ENCODE measurements at regions not wholly inside any gene's neighbourhood (a gene's known extent, or its start where the extent isn't known, plus 50 kb on each side); places are given as distances from the start of the nearest gene placed in this dataset.

GRCh38 chr13:84917252-84917878 lies 881.9 kb downstream of the SLITRK6 start:
- no peak overlapping the region for H3K27ac ChIP-seq (ENCODE audit: low read depth, low read length, severe bottlenecking)
- WGBS, 2 experiments (ENCODE audit: insufficient coverage in 2 of 2), result no CpG with 5 or more reads among the region's 4 CpGs
- H3K4me1 ChIP-seq (ENCODE audit: control insufficient read depth, insufficient read depth, low read length, poor library complexity, severe bottlenecking), result no peaks in the 10 kb centered on the region
- no peaks in the 10 kb centered on the region for H3K9me3 ChIP-seq (ENCODE audit: control insufficient read depth, low read length)
- no peak overlapping the region for H3K4me3 ChIP-seq (ENCODE audit: extremely low read depth, insufficient read depth, low read length, poor library complexity, severe bottlenecking)
- H3K36me3 ChIP-seq (ENCODE audit: control insufficient read depth, insufficient read depth, low read length), result no peaks in the 10 kb centered on the region

DNA sequence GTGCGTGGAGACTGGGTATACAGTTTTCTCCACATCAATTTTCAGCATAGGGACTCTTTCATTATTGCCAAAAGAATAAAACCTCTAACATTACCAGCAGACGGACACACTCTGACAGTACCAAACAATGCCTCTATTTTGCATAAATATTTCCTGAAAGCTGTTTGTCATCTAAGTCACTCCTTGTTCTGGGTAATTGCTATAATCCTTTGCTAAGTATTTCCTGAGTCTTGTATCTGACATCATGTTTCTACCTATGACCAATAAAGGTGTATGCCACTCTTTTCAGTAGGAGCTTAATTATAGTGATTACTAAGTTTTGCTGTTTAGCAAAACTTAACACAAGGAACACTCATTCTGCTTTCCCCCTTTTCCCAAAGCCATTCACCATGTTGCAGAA lies 886.5 kb downstream of the SLITRK6 start:
- H3K9me3 ChIP-seq (ENCODE audit: control insufficient read depth, low read length), result no peaks in the 10 kb centered on the region
- H3K36me3 ChIP-seq (ENCODE audit: control insufficient read depth, insufficient read depth, low read length), result no peaks in the 10 kb centered on the region
- no peak overlapping the region for H3K27ac ChIP-seq (ENCODE audit: low read depth, low read length, severe bottlenecking)
- H3K4me1 ChIP-seq (ENCODE audit: control insufficient read depth, insufficient read depth, low read length, poor library complexity, severe bottlenecking), result no peaks in the 10 kb centered on the region
- WGBS, 2 experiments (ENCODE audit: insufficient coverage in 2 of 2), result 80 to 83% methylated on average over 1 to 2 of the region's 2 CpGs
- H3K4me3 ChIP-seq (ENCODE audit: extremely low read depth, insufficient read depth, low read length, poor library complexity, severe bottlenecking), result no peak overlapping the region

- Histone ChIP-seq H3K4me1 (ENCODE audit: control insufficient read depth, insufficient read depth, low read length, poor library complexity, severe bottlenecking) (no peaks in the 10 kb centered on the region), H3K9me3 (ENCODE audit: control insufficient read depth, low read length) (no peaks in the 10 kb centered on the region), H3K4me3 (ENCODE audit: extremely low read depth, insufficient read depth, low read length, poor library complexity, severe bottlenecking) (no peak overlapping the region), H3K36me3 (ENCODE audit: control insufficient read depth, insufficient read depth, low read length) (no peaks in the 10 kb centered on the region), H3K27ac (ENCODE audit: low read depth, low read length, severe bottlenecking) (no peak overlapping the region)
- WGBS, 2 experiments (ENCODE audit: insufficient coverage in 2 of 2), result no CpG with 5 or more reads among the region's 2 CpGs
Observed at GRCh38 chr13:84910423-84910822, 888.8 kb downstream of the SLITRK6 start.

GRCh38 chr13:84903391-84903790 lies 895.8 kb downstream of the SLITRK6 start:
- Histone ChIP-seq H3K27ac (ENCODE audit: low read depth, low read length, severe bottlenecking) (no peak overlapping the region), H3K4me1 (ENCODE audit: control insufficient read depth, insufficient read depth, low read length, poor library complexity, severe bottlenecking) (peaks cover 6% of the 10 kb centered on the region), H3K9me3 (ENCODE audit: control insufficient read depth, low read length) (no peaks in the 10 kb centered on the region), H3K36me3 (ENCODE audit: control insufficient read depth, insufficient read depth, low read length) (no peaks in the 10 kb centered on the region), H3K4me3 (ENCODE audit: extremely low read depth, insufficient read depth, low read length, poor library complexity, severe bottlenecking) (no peak overlapping the region)
- no CpG with 5 or more reads among the region's 4 CpGs for WGBS, 2 experiments (ENCODE audit: insufficient coverage in 2 of 2)

DNA sequence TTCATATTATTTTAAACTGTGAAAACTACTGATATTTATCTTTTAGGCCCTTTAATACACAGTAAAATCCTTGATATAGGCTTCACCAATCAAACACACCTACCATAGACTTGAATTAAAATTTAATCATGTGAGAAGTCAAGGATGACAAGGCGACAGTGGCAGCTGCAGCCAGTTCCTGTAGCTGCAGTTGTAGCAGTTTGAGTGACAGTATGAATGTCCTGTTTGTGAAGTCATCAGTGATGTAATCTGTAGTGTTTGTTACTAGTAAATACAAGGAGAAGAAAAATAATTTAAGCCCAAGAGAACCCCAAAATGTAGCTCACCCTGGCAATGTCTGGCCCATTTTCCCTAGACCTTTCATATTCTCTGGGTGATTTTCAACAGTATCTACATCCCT lies 897.0 kb downstream of the SLITRK6 start:
- H3K27ac ChIP-seq (ENCODE audit: low read depth, low read length, severe bottlenecking), result no peak overlapping the region
- no peaks in the 10 kb centered on the region for H3K9me3 ChIP-seq (ENCODE audit: control insufficient read depth, low read length)
- H3K4me3 ChIP-seq (ENCODE audit: extremely low read depth, insufficient read depth, low read length, poor library complexity, severe bottlenecking), result no peak overlapping the region
- H3K4me1 ChIP-seq (ENCODE audit: control insufficient read depth, insufficient read depth, low read length, poor library complexity, severe bottlenecking), result peaks cover 6% of the 10 kb centered on the region
- WGBS, 2 experiments (ENCODE audit: insufficient coverage in 2 of 2), result 92 to 100% methylated on average over 1 of the region's 1 CpG
- no peaks in the 10 kb centered on the region for H3K36me3 ChIP-seq (ENCODE audit: control insufficient read depth, insufficient read depth, low read length)

GRCh38 chr13:84896128-84896527 lies 903.1 kb downstream of the SLITRK6 start:
- Histone ChIP-seq H3K27ac (ENCODE audit: low read depth, low read length, severe bottlenecking) (no peak overlapping the region), H3K4me1 (ENCODE audit: control insufficient read depth, insufficient read depth, low read length, poor library complexity, severe bottlenecking) (no peaks in the 10 kb centered on the region), H3K4me3 (ENCODE audit: extremely low read depth, insufficient read depth, low read length, poor library complexity, severe bottlenecking) (no peak overlapping the region), H3K9me3 (ENCODE audit: control insufficient read depth, low read length) (no peaks in the 10 kb centered on the region), H3K36me3 (ENCODE audit: control insufficient read depth, insufficient read depth, low read length) (no peaks in the 10 kb centered on the region)
- no CpG with 5 or more reads among the region's 9 CpGs for WGBS, 2 experiments (ENCODE audit: insufficient coverage in 2 of 2)

- no peak overlapping the region for H3K4me3 ChIP-seq (ENCODE audit: extremely low read depth, insufficient read depth, low read length, poor library complexity, severe bottlenecking)
- H3K9me3 ChIP-seq (ENCODE audit: control insufficient read depth, low read length), result no peaks in the 10 kb centered on the region
- no peak overlapping the region for H3K27ac ChIP-seq (ENCODE audit: low read depth, low read length, severe bottlenecking)
- H3K4me1 ChIP-seq (ENCODE audit: control insufficient read depth, insufficient read depth, low read length, poor library complexity, severe bottlenecking), result no peaks in the 10 kb centered on the region
- 95 to 96% methylated on average over 15 to 22 of the region's 23 CpGs for WGBS, 2 experiments (ENCODE audit: insufficient coverage in 2 of 2)
- H3K36me3 ChIP-seq (ENCODE audit: control insufficient read depth, insufficient read depth, low read length), result no peaks in the 10 kb centered on the region
Observed at GRCh38 chr13:84894749-84895148, 904.5 kb downstream of the SLITRK6 start.

- Histone ChIP-seq H3K27ac (ENCODE audit: low read depth, low read length, severe bottlenecking) (no peak overlapping the region), H3K4me1 (ENCODE audit: control insufficient read depth, insufficient read depth, low read length, poor library complexity, severe bottlenecking) (no peaks in the 10 kb centered on the region), H3K4me3 (ENCODE audit: extremely low read depth, insufficient read depth, low read length, poor library complexity, severe bottlenecking) (no peak overlapping the region), H3K9me3 (ENCODE audit: control insufficient read depth, low read length) (no peaks in the 10 kb centered on the region), H3K36me3 (ENCODE audit: control insufficient read depth, insufficient read depth, low read length) (no peaks in the 10 kb centered on the region)
- no CpG with 5 or more reads among the region's 6 CpGs for WGBS, 2 experiments (ENCODE audit: insufficient coverage in 2 of 2)
Observed at GRCh38 chr13:84885868-84886267, 913.4 kb downstream of the SLITRK6 start.

GRCh38 chr13:84873951-84874350 lies 925.3 kb downstream of the SLITRK6 start:
- no peaks in the 10 kb centered on the region for H3K36me3 ChIP-seq (ENCODE audit: control insufficient read depth, insufficient read depth, low read length)
- no peak overlapping the region for H3K4me3 ChIP-seq (ENCODE audit: extremely low read depth, insufficient read depth, low read length, poor library complexity, severe bottlenecking)
- H3K4me1 ChIP-seq (ENCODE audit: control insufficient read depth, insufficient read depth, low read length, poor library complexity, severe bottlenecking), result no peaks in the 10 kb centered on the region
- no peak overlapping the region for H3K27ac ChIP-seq (ENCODE audit: low read depth, low read length, severe bottlenecking)
- peaks cover 12% of the 10 kb centered on the region for H3K9me3 ChIP-seq (ENCODE audit: control insufficient read depth, low read length)
- WGBS, 2 experiments (ENCODE audit: insufficient coverage in 2 of 2), result 100% methylated on average over 1 of the region's 3 CpGs

GRCh38 chr13:84870190-84870589 lies 929.0 kb downstream of the SLITRK6 start:
- no peaks in the 10 kb centered on the region for H3K4me1 ChIP-seq (ENCODE audit: control insufficient read depth, insufficient read depth, low read length, poor library complexity, severe bottlenecking)
- no peaks in the 10 kb centered on the region for H3K9me3 ChIP-seq (ENCODE audit: control insufficient read depth, low read length)
- WGBS, 2 experiments (ENCODE audit: insufficient coverage in 2 of 2), result 83 to 90% methylated on average over 2 of the region's 6 CpGs
- H3K36me3 ChIP-seq (ENCODE audit: control insufficient read depth, insufficient read depth, low read length), result no peaks in the 10 kb centered on the region
- no peak overlapping the region for H3K27ac ChIP-seq (ENCODE audit: low read depth, low read length, severe bottlenecking)
- no peak overlapping the region for H3K4me3 ChIP-seq (ENCODE audit: extremely low read depth, insufficient read depth, low read length, poor library complexity, severe bottlenecking)

DNA sequence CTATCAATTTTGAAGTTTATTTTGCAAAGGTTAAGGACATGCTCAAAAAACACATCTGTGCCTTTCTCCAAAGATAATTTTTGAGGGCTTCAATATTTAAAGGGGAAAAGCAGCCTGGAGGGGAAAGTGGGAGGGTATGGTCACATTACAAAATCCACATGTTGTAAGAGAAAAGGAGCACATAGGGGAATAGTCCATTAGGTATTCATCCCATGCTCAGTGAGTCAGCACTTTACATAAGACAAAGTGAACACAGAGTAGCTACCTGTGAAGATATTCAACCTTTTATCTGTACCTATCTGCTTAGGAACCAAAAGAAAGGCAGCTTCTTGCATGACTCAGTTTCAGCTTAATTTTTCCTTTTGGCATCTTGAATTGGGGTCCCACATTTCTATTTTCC lies 932.0 kb downstream of the SLITRK6 start:
- Histone ChIP-seq H3K9me3 (ENCODE audit: control insufficient read depth, low read length) (no peaks in the 10 kb centered on the region), H3K4me1 (ENCODE audit: control insufficient read depth, insufficient read depth, low read length, poor library complexity, severe bottlenecking) (no peaks in the 10 kb centered on the region), H3K27ac (ENCODE audit: low read depth, low read length, severe bottlenecking) (no peak overlapping the region), H3K36me3 (ENCODE audit: control insufficient read depth, insufficient read depth, low read length) (no peaks in the 10 kb centered on the region), H3K4me3 (ENCODE audit: extremely low read depth, insufficient read depth, low read length, poor library complexity, severe bottlenecking) (no peak overlapping the region)

Data from mesodermal cell (in vitro differentiated cells).